T-helper 2 cell treated with Interferon-gamma antibody and Interleukin-4, amounts not matched to agents 100 ng/mL and 5 ng/mL, for 36 hours (primary cell): ENCODE measurements at regions not wholly inside any gene's neighbourhood (a gene's known extent, or its start where the extent isn't known, plus 50 kb on each side); places are given as distances from the start of the nearest gene placed in this dataset.

Experiments
- intact Hi-C: fragments of 100-400 bp; cut with micrococcal nuclease; formaldehyde crosslinking; loops from one replicate; pipeline ENCODE4 v1.15.1; 2023

DNA sequence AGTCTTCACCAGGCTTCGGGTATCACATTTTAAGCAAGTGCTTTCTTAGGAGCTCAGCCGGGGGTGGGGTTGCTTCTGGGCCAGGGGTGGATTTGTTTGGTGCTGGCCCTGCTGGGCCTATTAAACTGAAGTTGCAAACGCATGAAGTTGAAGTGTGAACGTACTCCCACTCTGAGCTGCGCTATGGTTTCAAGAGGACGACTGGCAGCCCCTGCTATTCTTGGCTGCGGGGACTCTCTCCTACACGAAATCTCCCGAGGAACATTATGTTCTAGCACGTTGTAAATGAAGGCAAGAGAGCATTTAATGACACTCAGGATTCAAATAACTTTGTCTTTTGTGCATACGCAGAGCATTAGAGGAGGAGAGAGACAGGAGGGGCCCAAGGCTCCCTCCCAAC is 401.3 kb upstream of the BOD1L1 start:
- intact Hi-C loops, result no loop called here

DNA sequence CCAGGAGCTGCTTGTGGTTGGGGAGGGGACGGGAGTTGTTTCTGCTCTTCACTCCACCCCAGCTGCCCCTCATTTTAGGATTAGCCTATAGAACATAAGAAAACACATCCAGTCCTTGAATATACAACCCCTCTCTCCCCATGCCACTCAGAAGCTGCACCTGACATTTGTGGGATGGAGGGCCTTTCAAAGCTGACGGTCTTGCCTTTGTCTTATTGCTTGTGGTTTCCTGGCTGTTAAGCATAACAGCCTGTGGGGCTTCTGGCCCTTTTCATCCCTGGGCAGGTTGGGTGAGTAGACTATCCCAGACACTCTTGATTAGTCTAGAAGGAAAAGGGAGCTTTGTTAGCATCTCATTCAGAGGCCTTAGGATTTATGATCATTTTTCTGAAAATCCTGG is 407.6 kb upstream of the BOD1L1 start:
- intact Hi-C loops, result no loop called here

DNA sequence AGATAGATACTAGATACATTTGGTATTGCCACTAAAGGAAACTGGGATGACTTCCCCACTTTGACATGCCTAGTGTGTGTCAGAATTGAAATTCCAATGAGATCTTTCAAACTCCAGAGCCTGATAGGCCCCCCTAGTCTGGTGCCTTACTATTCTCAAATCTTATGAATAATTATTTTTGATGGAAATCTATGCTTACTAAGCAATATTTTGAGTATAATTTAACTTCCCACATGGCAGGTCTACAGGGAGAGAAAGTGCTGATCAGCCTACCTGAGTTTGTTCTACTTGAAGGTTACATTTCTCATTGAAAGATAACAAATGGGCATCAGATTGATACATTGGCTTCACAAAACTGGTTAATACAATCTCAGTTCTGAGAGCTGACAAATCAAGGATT is 415.7 kb upstream of the BOD1L1 start:
- intact Hi-C loops, result no loop called here

- intact Hi-C loops, result no loop called here
Observed at GRCh38 chr4:14046642-14047041, 419.1 kb upstream of the BOD1L1 start.

GRCh38 chr4:14047840-14048239 is 420.3 kb upstream of the BOD1L1 start:
- intact Hi-C loops, result no loop called here

DNA sequence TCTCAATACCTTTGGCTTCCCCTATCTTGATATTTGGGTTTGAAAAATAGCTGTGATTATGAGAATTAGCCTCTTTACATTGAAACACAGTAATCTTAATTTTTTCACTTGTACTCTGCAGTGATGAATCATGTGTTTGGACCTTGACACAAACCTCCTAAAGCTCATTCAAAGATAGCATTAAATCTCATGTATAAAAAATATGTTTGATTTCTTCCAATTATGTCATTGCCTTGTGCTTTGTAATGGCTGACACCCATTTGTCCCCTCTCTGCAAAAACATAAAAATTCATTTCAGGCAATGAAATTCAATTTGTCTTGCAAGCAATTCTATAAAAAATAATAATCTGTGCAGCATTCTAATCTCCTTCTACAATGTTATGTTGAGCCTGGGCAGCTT is 422.4 kb upstream of the BOD1L1 start:
- intact Hi-C loops, result no loop called here

- intact Hi-C loops, result no loop called here
Observed at GRCh38 chr4:14053291-14053690, 425.8 kb upstream of the BOD1L1 start.

DNA sequence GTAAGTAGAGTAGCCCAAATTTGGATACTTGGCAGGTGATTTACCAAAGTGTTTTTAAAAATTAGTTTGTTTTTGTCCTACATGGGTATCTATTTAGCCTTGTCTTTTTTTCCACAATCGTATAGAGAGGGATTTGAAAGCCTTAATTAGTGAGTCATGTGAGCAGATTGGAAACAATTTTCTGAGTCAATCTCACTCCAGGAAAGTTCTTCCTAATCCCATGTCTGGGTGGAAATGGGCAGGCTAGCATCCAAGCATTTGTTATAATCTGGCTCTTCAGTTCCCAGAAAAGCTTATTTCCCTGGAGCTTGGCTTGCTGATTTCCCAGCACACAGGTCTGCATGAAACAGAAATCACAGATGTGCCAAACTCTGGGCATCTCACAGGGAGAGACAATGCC is 426.9 kb upstream of the BOD1L1 start:
- intact Hi-C loops, result no loop called here

GRCh38 chr4:14059006-14059405 is 431.5 kb upstream of the BOD1L1 start:
- intact Hi-C loops, result no loop called here

DNA sequence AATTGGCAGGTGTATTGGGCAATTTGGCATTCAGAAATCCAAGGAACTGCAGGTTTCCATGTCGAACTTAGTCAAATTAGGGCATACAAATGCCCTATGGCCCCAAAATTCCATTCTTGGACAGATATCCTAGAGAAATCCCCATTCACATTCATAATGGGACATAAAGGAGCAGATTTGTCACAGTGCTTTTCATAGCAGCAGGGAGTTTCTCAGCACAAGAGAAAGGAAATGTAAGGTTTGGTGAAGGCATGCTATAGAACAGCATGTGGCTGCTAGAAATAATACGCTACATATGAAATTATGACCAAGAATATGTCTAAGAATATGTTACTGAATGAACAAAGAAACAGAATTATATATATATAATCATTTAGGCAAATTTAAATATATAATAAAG is 437.5 kb upstream of the BOD1L1 start:
- intact Hi-C loops, result no loop called here

DNA sequence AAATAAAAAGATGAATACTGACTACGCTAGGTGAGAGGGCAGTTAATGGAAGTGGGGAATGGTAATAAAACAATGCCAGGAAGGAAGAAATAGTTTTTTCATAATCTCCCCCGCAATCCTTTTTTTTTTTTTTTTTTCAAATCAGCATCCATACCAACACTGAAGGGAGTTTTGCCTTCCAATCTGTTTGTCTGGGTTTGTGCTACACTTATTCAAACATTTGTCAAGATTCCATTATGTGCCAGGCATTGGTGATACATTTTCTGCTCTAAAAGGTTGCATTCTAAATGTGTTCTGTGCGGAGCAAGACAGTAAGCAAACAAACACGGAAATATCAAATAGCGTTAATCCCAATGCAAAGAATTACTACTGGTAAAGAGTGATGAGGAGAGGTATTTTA is 437.9 kb upstream of the BOD1L1 start:
- intact Hi-C loops, result no loop called here

GRCh38 chr4:14066979-14067378 is 439.5 kb upstream of the BOD1L1 start:
- intact Hi-C loops, result no loop called here

- intact Hi-C loops, result no loop called here
Observed at GRCh38 chr4:14069886-14070285, 442.4 kb upstream of the BOD1L1 start.

DNA sequence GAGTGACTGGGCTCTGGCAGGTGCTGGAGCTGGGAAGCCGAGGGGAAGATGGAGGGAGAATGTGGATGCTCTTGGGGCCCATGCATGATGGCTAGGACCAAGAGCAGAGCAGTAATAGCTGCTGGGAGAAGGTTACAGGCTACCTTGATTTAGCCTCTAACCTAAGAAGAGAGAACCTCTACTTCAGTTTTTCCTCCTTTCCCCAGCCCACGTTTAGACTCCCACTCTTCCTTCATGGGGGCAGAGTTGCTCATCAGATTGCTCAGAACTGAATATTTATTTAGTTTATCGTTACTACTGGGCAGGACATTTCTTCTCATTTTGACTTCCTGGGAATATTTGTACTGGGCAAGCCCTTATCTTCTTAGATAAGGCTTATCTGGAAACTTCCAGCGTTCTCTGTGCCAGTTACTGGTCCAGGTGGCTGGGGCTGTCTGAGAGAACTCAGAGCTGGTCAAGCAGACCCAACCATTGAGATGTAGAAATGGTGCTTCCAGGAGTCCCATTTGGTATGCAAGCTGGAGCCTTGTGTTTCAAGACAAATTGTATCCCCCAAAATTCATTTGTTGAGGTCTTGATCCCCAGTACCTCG is 442.9 kb upstream of the BOD1L1 start:
- intact Hi-C loops, result no loop called here

DNA sequence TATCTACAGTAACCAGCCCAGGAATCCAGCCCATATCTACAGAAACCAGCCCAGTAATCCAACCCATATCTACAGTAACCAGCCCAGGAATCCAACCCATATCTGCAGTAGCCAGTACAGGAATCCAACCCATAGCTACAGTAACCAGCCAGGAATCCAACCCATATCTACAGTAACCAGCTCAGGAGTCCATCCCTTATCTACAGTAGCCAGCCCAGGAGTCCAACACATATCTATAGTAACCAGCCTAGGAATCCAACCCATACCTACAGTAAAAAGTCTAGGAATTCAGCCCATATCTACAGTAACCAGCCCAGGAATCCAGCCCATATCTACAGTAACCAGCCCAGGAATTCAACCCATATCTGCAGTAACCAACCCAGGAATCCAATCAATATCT is 445.0 kb upstream of the BOD1L1 start:
- intact Hi-C loops, result no loop called here

- intact Hi-C loops, result no loop called here
Observed at GRCh38 chr4:14076776-14077175, 449.3 kb upstream of the BOD1L1 start.

- intact Hi-C loops, result no loop called here
Observed at GRCh38 chr4:14078326-14078725, 450.8 kb upstream of the BOD1L1 start.

DNA sequence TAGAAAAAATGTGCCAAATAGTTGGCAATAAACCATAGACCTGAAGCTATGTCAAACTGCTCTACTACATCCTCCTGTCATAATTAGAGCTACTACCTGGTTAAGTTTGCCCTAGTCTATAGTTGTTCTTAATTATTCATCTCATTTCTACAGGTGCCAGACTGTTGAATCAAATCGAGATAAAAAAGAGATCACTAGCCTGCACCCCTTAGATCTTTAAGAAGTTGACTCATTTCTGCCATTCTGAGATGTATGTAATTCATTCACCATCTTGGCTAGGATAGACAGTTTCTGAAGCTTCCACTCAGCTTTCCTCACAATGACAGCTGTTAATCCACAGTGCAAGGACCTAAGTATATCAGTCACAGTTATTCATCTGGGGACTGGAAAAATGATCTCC is 452.1 kb upstream of the BOD1L1 start:
- intact Hi-C loops, result no loop called here

- intact Hi-C loops, result no loop called here
Observed at GRCh38 chr4:14083150-14083549, 455.6 kb upstream of the BOD1L1 start.

GRCh38 chr4:14084598-14084997 is 457.1 kb upstream of the BOD1L1 start:
- intact Hi-C loops, result no loop called here

DNA sequence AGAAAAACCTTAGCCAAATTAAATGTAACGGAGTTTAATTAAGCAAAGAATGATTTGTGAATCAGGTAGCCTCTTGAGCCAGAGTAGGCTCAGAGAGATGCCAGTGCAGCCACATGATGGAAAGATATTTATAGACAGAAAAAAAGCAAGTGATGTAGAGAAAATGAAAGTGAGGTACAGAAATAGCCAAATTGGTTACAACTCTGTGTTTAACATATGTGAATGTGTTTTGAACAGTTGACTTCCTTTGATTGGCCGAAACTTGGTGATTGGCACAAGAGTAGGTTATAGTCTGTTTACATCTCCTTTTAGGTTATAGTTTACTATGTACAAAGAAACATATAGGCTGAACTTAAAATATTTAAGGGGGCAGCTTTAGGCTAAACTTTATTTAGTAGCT is 459.9 kb upstream of the BOD1L1 start:
- intact Hi-C loops, result no loop called here

DNA sequence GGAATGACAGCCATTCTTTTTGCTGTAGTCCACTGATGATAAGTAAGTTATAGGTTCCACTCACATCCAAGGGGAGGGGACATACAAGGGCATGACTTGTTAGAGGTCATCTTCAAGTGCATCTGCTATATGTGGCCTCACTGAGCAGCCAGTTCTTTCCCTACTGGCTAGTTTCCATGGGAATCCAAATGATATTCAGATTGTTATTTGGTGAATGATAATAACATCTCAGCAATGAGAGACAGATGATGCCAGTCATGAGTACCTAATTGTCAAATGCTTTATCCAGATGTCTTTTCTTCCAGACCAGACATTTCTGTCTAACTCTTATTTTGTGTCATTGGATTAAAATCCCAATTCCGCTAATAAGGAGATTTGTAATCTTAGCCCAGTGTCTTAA is 460.4 kb upstream of the BOD1L1 start:
- intact Hi-C loops, result no loop called here

DNA sequence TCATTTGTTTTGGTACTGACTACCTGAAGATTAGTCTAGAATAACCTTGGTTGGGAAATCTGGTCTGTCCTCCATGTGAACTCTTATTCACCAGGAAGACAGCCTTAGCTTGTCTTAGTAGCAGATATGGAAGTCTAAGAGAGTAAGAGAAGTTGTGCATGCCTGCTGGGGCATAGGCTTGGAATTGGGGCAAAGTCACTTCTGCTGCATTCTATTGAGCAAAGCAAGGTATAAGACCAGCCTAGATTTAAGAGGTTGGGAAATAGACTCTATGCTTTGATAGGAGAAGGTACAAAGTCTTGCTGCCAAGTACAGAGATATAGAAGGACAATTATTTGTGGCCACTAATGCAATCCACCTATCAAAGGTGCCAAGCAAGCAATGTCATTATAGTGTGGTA is 464.0 kb upstream of the BOD1L1 start:
- intact Hi-C loops, result no loop called here

DNA sequence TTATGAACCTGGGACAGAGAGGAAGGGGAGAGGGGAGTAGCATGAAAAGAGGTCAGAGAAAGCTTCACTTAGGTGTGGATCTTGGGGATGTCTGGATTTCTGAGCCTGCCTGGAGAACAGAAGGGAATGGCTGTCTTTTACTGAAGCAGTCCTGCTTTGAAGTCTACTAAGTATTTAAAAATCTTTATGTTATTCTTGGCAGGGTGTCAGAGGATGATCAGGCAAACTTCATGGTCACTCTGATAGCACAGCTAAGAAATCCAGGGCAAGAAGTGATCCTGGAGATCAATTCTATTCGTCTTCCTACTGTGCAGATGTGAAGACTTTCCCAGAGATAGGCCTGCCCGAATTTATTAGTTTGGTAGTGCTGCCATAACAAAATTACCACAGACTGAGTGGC is 464.4 kb upstream of the BOD1L1 start:
- intact Hi-C loops, result no loop called here
